HPDE6-E6E7 (cell line): ENCODE measurements at regions not wholly inside any gene's neighbourhood (a gene's known extent, or its start where the extent isn't known, plus 50 kb on each side); places are given as distances from the start of the nearest gene placed in this dataset.
A peak's percentile ranks its signal among the peaks of the same experiment; 100 is the strongest.
"Not testable (repeated sequence)": the region's sequence is repeated elsewhere in the genome, so short reads cannot be mapped to it uniquely, and the experiment has no call there.

Experiments
- DNase-seq: peaks from one replicate; pipeline ENCODE4 v3.0.0; 2011; ENCODE audit warnings: missing footprints; ENCODE audit errors: extremely low spot score

- no peak for DNase-seq
Observed at GRCh38 chr1:222948079-222948478, 133.2 kb downstream of the DISP1 start.

- DNase-seq = peak; percentile 2
Observed at GRCh38 chr1:222950892-222951291, 136.1 kb downstream of the DISP1 start.

GRCh38 chr1:222953585-222953984 lies 138.7 kb downstream of the DISP1 start:
- no peak for DNase-seq

- DNase-seq = no peak
Observed at GRCh38 chr1:222955964-222956363, 141.1 kb downstream of the DISP1 start.

- DNase-seq = no peak
Observed at GRCh38 chr1:222956601-222957000, 141.8 kb downstream of the DISP1 start.

GRCh38 chr1:222967466-222968240 lies 152.8 kb downstream of the DISP1 start:
- no peak for DNase-seq

- no peak for DNase-seq
Observed at GRCh38 chr1:222970040-222970439, 155.2 kb downstream of the DISP1 start.

- no peak for DNase-seq
Observed at GRCh38 chr1:222970711-222971110, 155.9 kb downstream of the DISP1 start.

GRCh38 chr1:222971146-222971545 lies 156.3 kb downstream of the DISP1 start:
- no peak for DNase-seq

GRCh38 chr1:222973561-222973960 lies 158.7 kb downstream of the DISP1 start:
- no peak for DNase-seq

- no peak for DNase-seq
Observed at GRCh38 chr1:222974496-222974895, 159.7 kb downstream of the DISP1 start.

GRCh38 chr1:222975472-222976122 lies 160.8 kb downstream of the DISP1 start:
- DNase-seq = no peak

- DNase-seq = no peak
Observed at GRCh38 chr1:222976453-222976852, 161.6 kb downstream of the DISP1 start.

GRCh38 chr1:222977294-222977693 lies 162.5 kb downstream of the DISP1 start:
- DNase-seq = not testable (repeated sequence)

- DNase-seq = no peak
Observed at GRCh38 chr1:222979561-222979960, 163.5 kb downstream of the TLR5 start.

- DNase-seq = no peak
Observed at GRCh38 chr1:222987674-222988076, 155.4 kb downstream of the TLR5 start.

- DNase-seq = no peak
Observed at GRCh38 chr1:222989443-222989842, 153.6 kb downstream of the TLR5 start.

- no peak for DNase-seq
Observed at GRCh38 chr1:222991177-222991576, 151.9 kb downstream of the TLR5 start.

- DNase-seq = no peak
Observed at GRCh38 chr1:222991908-222992307, 151.1 kb downstream of the TLR5 start.

- DNase-seq = no peak
Observed at GRCh38 chr1:222994511-222995235, 148.4 kb downstream of the TLR5 start.

GRCh38 chr1:222995236-222995580 lies 147.8 kb downstream of the TLR5 start:
- DNase-seq = no peak

- DNase-seq = no peak
Observed at GRCh38 chr1:222995620-222996309, 147.3 kb downstream of the TLR5 start.
